MM.1S (cell line): ENCODE measurements at regions not wholly inside any gene's neighbourhood (a gene's known extent, or its start where the extent isn't known, plus 50 kb on each side); places are given as distances from the start of the nearest gene placed in this dataset.
"Not testable (repeated sequence)": the region's sequence is repeated elsewhere in the genome, so short reads cannot be mapped to it uniquely, and the experiment has no call there.

Experiments used
- DNase-seq: peaks from one replicate; pipeline ENCODE4 v3.0.0-alpha.2; 2015
- H2AFZ ChIP-seq: fragments of 300-600 bp; sonication (generic); 2 replicates; pipeline ENCODE4 v1.6.0; 2016; ENCODE audit warnings: antibody characterized with exemption, low read length
- H3F3A ChIP-seq: fragments of 300-600 bp; sonication (generic); 2 replicates; pipeline ENCODE4 v1.6.1; 2016; ENCODE audit warnings: mild to moderate bottlenecking, antibody characterized with exemption, low read length, moderate library complexity, mixed read lengths; ENCODE audit not compliant: insufficient read depth
- H3K27ac ChIP-seq: fragments of 300-600 bp; sonication (generic); 2 replicates; pipeline ENCODE4 v1.5.1; 2016; ENCODE audit warnings: mild to moderate bottlenecking, low read length
- H3K27me3 ChIP-seq: fragments of 300-600 bp; sonication (generic); replicated peaks from 2 replicates; pipeline ENCODE4 v1.6.0; 2016; ENCODE audit warnings: low read length; ENCODE audit not compliant: insufficient read depth
- H3K36me3 ChIP-seq: fragments of 300-600 bp; sonication (generic); replicated peaks from 2 replicates; pipeline ENCODE4 v1.6.1; 2016; ENCODE audit warnings: mild to moderate bottlenecking, low read length, mixed read lengths; ENCODE audit not compliant: insufficient read depth
- H3K4me1 ChIP-seq: fragments of 300-600 bp; sonication (generic); 2 replicates; pipeline ENCODE4 v1.6.1; 2016; ENCODE audit warnings: low read length, mixed read lengths
- H3K4me2 ChIP-seq: fragments of 300-600 bp; sonication (generic); 2 replicates; pipeline ENCODE4 v1.6.0; 2016; ENCODE audit warnings: low read depth, low read length
- H3K4me3 ChIP-seq: fragments of 300-600 bp; sonication (generic); 2 replicates; pipeline ENCODE4 v1.5.1; 2016; ENCODE audit warnings: low read length, mixed read lengths
- H3K79me2 ChIP-seq: fragments of 300-600 bp; sonication (generic); 2 replicates; pipeline ENCODE4 v1.6.1; 2016; ENCODE audit warnings: mixed run types, low read length, mixed read lengths
- H3K9ac ChIP-seq: fragments of 300-600 bp; sonication (generic); 2 replicates; pipeline ENCODE4 v1.6.1; 2016; ENCODE audit warnings: low read length, mixed read lengths
- H3K9me2 ChIP-seq: fragments of 300-600 bp; sonication (generic); replicated peaks from 2 replicates; pipeline ENCODE4 v1.6.1; 2016; ENCODE audit warnings: mild to moderate bottlenecking, low read length, mixed read lengths; ENCODE audit not compliant: insufficient read depth
- H3K9me3 ChIP-seq: fragments of 300-600 bp; sonication (generic); replicated peaks from 2 replicates; pipeline ENCODE4 v1.6.1; 2016; ENCODE audit warnings: mild to moderate bottlenecking, low read length, mixed read lengths; ENCODE audit not compliant: insufficient read depth
- H4K20me1 ChIP-seq: fragments of 300-600 bp; sonication (generic); 2 replicates; pipeline ENCODE4 v1.6.1; 2016; ENCODE audit warnings: mild to moderate bottlenecking, low read length, moderate library complexity, mixed read lengths; ENCODE audit not compliant: insufficient read depth
- CTCF ChIP-seq: fragments of 300-600 bp; sonication (generic); IDR thresholded peaks from 2 replicates; pipeline ENCODE4 v1.5.1; 2016; ENCODE audit warnings: antibody characterized with exemption, low read length, mixed read lengths
- EZH2 ChIP-seq: fragments of 300-600 bp; sonication (generic); optimal IDR thresholded peaks from 2 replicates; pipeline ENCODE3; 2017; ENCODE audit warnings: low read depth, mild to moderate bottlenecking, antibody characterized with exemption, low read length, mixed read lengths
- EZH2phosphoT487 ChIP-seq: fragments of 300-600 bp; sonication (generic); IDR thresholded peaks from 2 replicates; pipeline ENCODE4 v1.6.1; 2018; ENCODE audit warnings: antibody characterized with exemption, low read length

- no peaks in the 10 kb centered on the region for H3K9me3 ChIP-seq
- no peak for DNase-seq
- TF ChIP-seq EZH2 (no peak), EZH2phosphoT487 (no peak), CTCF (no peak)
These were observed 916.4 kb downstream of the UQCRFS1 start for GRCh38 chr19:28296506-28296905.

GRCh38 chr19:28294975-28295374 lies 918.0 kb downstream of the UQCRFS1 start:
- H3K79me2 ChIP-seq, H3K4me2 ChIP-seq, H3F3A ChIP-seq, H3K9me2 ChIP-seq, H3K27me3 ChIP-seq, H3K36me3 ChIP-seq, DNase-seq, H4K20me1 ChIP-seq, H3K4me3 ChIP-seq, H3K9ac ChIP-seq, H3K27ac ChIP-seq, H3K4me1 ChIP-seq, H2AFZ ChIP-seq, H3K9me3 ChIP-seq: not testable (repeated sequence)

More at GRCh38 chr19:28296506-28296905, 916.4 kb downstream of the UQCRFS1 start:
- Histone ChIP-seq H3K79me2 (no peaks in the 10 kb centered on the region), H4K20me1 (no peaks in the 10 kb centered on the region), H3K27me3 (no peaks in the 10 kb centered on the region), H3K4me2 (no peak overlapping the region), H2AFZ (no peak overlapping the region), H3K36me3 (no peaks in the 10 kb centered on the region), H3K27ac (no peak overlapping the region), H3K4me3 (no peak overlapping the region), H3F3A (no peaks in the 10 kb centered on the region), H3K4me1 (no peaks in the 10 kb centered on the region), H3K9me2 (no peaks in the 10 kb centered on the region), H3K9ac (no peak overlapping the region)

GRCh38 chr19:28294395-28294794 lies 918.6 kb downstream of the UQCRFS1 start:
- no peaks in the 10 kb centered on the region for H3K36me3 ChIP-seq
- H3K27me3 ChIP-seq: no peaks in the 10 kb centered on the region
- H3K4me3 ChIP-seq: no peak overlapping the region
- H2AFZ ChIP-seq: no peak overlapping the region
- TF ChIP-seq CTCF (no peak), EZH2 (no peak), EZH2phosphoT487 (no peak)
- H3K79me2 ChIP-seq: no peaks in the 10 kb centered on the region
- H3K9me2 ChIP-seq: no peaks in the 10 kb centered on the region
- no peak overlapping the region for H3K4me2 ChIP-seq
- H3K4me1 ChIP-seq: no peaks in the 10 kb centered on the region
- DNase-seq: no peak
- H3K9me3 ChIP-seq: no peaks in the 10 kb centered on the region
- no peaks in the 10 kb centered on the region for H3F3A ChIP-seq
- no peak overlapping the region for H3K27ac ChIP-seq
- no peak overlapping the region for H3K9ac ChIP-seq
- no peaks in the 10 kb centered on the region for H4K20me1 ChIP-seq

- no peak for TF ChIP-seq EZH2
- TF ChIP-seq CTCF: no peak
- TF ChIP-seq EZH2phosphoT487: no peak
- H3K4me1 ChIP-seq: no peaks in the 10 kb centered on the region
- H3K9me2 ChIP-seq: no peaks in the 10 kb centered on the region
- no peaks in the 10 kb centered on the region for H3F3A ChIP-seq
- DNase-seq: no peak
- no peak overlapping the region for H3K4me2 ChIP-seq
- no peaks in the 10 kb centered on the region for H3K9me3 ChIP-seq
- H3K79me2 ChIP-seq: no peaks in the 10 kb centered on the region
- no peak overlapping the region for H3K27ac ChIP-seq
- no peaks in the 10 kb centered on the region for H4K20me1 ChIP-seq
- H3K27me3 ChIP-seq: no peaks in the 10 kb centered on the region
- no peak overlapping the region for H3K4me3 ChIP-seq
- no peaks in the 10 kb centered on the region for H3K36me3 ChIP-seq
- H2AFZ ChIP-seq: no peak overlapping the region
- H3K9ac ChIP-seq: no peak overlapping the region
These were observed 919.3 kb downstream of the UQCRFS1 start for GRCh38 chr19:28293685-28294084.
